ENCODE measurements at regions not wholly inside any gene's neighbourhood (a gene's known extent, or its start where the extent isn't known, plus 50 kb on each side); places are given as distances from the start of the nearest gene placed in this dataset.
"Not testable (repeated sequence)": the region's sequence is repeated elsewhere in the genome, so short reads cannot be mapped to it uniquely, and the experiment has no call there.

DNA sequence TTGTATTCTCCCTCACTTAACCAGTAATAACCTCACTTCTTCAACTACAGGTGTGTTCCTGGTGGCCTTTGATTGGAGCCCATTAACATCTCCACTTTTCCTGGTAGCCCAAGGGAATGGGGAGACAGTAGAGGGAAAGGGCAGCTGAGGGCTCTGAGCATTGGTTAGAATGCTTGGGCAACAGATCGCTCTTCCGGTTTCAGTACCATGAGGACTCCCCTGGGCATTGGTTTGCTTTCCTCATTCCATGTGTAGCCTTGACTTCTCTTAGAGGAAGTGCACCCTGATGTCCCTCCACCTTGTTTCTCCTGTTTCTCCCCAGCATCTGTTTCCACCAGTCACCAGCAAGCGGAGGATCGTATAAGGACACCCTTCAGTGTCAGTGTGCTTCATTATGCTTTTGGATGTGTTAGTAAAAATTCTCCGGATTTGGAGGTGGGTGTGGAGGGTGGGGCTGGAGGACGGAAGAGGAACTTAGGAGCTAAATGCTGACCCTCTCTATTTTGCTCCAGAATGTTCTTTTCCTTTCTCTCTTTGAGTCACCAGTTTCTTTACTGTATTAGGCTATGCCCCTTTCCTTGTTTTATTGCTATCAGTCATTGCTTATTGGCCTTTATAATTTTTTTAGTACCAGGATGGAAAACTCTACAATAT, 50.6 kb upstream of the ZNG1B start:
- DNase-seq = not testable (repeated sequence)

DNA sequence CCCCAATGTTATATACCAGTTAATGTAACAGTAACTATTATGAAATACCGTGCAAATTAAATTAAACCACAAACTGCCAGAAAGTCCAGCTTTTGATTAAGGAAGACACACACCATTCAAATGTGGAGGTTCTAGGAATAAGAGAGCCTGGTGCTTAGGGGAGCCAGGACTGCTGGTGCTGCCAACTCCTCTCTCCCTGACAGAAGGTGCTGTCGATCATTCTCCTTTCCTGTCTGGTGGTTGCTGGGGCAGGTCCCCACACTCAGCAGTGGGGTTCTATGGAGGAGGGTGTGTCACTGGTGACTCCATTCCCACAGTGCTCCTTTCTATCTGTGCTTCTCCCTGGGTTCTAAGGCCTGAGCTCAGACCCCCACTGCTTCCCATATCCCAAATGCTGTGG, 57.9 kb upstream of the ZNG1B start:
- DNase-seq = not testable (repeated sequence)

DNA sequence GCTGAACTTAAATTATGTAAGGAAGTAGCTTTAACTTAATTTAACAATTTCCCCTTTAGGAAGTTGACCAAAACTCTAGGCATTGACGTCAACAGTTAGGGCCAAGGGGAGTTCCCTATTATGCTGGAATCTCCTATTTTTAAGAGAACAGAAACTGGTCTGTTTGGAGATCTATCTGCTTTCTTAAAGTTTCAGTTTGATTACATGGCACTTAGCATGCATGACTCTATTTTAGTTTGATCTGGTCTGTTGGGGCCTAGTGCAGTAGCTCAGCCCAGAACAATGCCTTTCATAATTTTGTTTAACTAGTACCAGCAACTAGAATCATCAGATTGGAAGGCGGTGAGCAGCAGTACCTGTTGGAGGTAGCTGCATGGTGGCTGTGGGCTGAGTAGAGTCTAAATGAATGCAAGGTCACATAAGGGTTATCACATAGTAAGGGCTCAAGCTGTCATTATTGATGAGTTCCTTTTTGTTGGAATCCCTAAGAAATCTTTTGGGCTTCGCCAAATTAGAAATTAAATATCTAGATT, 60.5 kb upstream of the ZNG1B start:
- DNase-seq = no peak

DNA sequence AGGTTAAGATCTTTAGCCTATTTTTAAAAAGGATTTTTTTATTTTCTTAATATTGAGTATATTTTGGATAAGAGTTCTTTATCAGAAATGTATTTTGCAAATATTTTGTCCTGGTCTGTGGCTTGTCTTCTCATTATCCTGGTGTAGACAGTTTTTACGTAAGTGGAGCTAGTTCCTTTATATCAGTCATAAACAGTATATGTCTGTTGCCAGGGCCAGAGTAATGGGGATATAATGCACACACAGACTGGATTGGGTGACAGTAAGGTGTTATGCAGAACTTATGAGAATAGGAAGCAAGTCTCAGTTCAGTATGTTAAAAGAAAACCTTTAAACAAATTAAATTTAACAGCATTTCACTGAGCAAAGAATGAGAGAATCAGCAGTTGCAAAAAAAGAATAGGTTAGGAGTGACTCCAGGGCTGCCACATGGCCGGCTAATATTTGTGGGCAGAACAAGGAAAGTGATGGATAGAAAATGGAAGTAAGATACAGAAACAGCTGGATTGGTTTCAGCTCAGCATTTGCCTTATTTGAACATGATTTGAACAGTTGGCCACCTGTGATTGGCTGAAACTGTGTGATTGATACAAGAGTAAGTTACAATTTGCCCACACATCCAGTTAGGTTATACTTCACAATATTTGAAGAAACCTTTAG, 61.1 kb upstream of the ZNG1B start:
- DNase-seq = no peak

DNA sequence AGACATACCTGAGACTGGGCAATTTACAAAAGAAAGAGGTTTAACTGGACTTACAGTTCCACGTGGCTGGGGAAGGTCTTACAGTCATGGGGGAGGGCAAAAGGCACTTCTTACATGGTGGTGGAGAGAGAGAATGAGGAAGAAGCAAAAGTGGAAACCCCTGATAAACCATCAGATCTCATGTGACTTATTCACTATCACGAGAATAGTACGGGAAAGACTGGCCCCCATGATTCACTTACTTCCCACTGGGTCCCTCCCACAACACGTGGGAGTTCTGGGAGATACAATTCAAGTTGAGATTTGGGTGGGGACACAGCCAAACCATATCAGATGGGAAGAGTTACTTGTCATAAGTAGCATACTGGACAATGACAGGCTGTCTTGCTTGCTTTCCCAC, 62.6 kb upstream of the ZNG1B start:
- not testable (repeated sequence) for DNase-seq

DNA sequence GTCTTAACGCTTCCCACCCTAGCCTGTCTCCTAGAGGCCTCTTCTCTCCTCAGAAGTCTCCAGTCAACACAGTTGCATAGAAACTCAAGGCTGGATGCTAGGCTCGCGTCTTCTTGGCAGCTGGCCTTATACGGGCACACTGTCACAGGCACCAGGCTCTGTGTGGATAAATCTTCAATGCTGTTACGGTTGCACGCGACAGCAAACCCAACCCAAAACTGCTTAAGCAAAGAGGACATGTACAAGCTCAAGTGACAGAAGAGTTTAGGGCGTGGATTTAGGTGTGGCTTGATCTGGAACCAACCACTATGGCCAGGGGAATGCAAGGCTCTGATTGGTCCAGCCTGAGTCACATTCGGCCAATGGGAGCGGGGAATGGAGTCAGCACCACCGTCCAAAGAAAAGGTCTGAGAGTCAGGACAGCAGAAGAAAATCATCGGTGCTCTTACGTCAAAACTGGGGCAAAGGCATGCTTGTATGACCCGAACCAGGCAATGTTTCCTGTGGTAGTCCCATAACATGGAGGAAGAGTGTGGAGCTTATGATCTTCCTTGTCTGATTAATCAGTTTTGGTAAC, 65.1 kb upstream of the ZNG1B start:
- not testable (repeated sequence) for DNase-seq

DNA sequence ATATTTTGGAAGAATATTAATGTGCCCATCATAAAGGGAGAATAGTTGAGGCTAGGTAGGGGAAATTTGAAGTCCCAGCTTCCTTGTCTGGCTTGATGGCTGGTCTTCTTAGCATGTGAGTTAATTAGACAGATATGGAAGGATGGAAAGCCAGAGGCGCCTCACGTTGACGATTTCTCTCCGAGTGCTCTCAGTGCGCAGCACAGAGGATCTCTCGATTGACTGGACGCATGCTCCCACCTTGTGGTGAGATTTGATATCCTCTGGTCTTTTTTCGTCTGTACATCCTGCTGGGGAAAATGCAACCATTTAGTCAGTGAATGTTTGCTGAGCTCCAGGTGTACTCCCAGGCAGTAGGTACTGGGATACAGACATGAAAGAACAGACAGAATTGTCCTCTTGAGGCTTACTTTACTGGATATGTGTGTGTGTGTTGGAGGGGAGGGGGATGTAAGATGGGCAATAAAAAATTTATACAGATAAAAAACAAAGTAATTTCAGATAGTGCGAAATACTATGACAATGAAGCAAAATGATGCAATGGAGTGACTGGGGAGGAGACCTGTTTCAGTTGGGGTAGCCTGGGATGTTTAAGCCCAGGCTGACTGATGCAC, 66.9 kb upstream of the ZNG1B start:
- no peak for DNase-seq

DNA sequence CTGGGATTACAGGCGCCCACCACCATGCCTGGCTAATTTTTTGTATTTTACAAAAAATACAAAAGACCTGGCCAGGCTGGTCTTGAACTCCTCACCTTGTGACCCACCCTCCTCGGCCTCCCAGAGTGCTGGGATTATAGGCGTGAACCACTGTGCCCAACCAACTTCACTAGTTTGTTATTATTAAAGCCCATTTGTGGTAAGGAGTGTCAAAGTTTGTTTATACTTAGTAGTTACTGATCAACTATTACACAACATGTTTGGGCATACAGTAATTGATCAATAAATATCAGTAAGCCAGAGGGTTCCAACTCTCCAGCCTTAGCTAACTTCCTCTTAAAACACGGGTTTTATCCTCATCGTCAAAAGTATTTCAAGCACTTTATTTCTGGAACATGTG, 67.5 kb upstream of the ZNG1B start:
- DNase-seq = no peak

DNA sequence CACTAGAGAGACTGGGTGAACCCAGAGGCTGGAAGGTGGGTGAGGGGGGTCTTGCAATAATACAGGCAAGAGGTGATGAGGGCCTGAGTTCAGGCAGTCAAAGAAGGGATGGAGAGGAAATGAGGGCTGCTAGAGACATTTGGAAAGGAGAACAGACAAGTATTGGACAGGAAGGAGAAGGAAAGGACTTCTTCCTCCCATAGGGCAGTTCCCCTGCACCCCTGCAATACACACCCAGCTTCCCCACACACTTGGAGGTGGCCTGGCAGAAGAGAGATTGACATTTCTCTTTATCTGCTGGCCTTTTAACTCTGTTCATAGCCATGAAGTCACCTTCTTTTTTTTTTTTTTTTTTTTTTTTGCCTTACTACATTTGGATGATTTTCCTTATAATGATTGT, 68.9 kb upstream of the ZNG1B start:
- not testable (repeated sequence) for DNase-seq

DNA sequence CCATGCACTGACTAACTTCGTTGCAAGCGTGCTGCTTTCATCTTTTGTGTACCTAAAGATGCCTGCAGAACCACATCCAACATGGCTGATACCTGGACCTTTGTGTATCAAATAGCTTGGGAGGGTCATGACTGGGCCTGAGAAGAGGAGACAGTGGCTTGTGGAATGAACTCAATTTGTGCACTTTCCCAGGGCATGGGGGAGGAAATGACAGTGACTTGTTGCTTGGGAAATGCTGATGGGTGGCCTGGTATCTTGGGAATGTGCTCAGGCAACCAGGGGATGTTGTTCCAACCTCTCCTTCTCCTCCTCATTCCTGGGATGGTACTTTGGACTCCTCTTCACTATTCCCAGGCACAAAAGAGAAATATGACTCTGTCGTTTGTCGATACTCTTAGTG, 70.7 kb upstream of the ZNG1B start:
- DNase-seq = not testable (repeated sequence)

DNA sequence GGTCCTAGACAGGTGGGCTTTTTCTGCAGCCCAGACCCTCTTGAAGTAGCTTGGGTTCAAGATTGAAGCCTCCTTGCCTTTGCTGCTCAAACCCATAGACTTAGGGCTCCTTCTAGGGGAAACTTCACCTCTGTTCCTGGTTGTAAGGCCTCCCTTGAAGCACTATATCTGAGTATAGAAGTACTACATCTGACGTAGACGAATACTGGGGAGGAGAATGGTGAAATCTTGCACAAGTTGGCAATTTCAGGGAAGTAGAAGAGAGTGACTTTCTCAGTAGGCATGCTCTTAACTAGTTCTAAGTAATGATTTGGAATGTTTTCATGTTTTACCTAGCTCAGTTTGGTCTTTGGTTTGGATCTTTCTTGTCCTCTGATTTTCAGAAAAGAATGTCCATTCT, 71.7 kb upstream of the ZNG1B start:
- not testable (repeated sequence) for DNase-seq

DNA sequence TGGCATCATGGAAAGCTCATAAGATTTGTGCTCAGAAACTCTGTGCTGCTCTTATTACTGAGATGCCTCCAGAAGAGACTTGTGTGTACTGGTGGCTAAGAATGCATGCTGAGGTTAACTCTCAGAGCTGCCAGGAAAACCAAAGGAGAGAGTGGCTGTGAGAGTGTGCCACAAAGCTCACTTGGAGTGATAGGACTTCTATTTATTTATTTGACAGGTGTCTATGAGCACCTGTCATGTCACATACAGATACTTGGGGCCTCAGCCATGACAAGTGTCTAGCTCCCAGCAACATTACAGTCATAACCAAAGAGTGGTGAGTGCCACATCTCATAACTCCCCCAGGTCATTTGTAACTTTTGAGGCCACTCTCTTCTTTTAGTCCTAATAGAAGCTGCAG, 72.2 kb upstream of the ZNG1B start:
- not testable (repeated sequence) for DNase-seq

DNA sequence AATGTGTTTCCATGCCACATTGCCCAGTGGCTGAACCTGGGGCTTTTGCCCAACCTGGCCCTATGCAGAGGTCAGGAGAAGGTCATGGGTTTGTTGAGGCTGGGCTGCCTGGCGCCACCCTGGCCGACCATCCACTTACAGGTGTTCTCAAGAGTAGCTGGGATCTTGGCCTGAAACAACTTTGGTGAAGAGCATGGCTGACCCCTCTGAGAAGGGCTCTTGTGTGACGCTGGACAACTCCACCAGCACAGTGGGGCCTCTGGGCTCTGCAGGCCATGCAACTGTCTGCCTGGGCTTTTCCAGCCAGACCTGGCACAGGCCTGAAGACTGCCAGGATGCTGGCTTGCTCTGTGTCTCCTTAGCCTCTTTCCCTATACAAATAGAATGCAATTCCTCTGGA, 76.4 kb upstream of the ZNG1B start:
- no peak for DNase-seq

DNA sequence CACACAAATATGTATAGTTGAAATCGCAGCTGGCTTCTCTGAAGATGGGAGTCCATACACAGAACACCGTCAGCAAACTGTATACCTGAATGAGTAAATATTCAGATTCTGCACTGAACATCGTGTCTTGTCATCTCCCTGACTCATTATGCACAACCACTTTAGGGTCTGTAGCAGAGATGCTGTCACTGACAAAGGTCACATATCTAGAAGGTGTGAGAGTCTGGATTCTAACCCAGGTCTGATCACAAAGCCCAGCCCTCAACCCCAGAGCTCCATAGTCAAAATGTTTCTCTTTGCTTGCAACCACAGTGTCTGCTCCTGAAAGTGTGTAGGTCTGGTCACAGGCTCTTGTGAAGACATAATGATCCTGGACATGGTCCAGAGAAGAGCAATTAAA, 78.3 kb upstream of the PAX8 start:
- DNase-seq = no peak

DNA sequence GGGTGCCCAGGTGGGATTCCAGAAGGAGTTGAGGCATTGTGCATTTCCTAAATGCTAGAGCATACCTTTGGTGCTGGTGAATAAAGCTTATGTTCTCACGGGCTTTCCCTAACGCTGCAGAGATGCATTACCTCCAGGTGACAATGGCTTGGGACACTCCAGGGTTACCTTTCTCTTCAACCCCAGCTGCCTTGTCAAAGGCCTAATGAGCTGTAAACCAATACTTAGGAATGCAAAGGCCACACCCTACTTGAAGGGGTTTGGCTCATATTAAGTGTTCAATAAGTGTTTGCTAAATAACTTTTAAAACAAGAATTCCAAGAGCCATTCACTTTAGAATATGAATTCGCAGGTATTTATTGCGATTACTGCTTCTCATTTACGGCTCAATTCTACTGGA, 77.6 kb upstream of the PAX8 start:
- not testable (repeated sequence) for DNase-seq

DNA sequence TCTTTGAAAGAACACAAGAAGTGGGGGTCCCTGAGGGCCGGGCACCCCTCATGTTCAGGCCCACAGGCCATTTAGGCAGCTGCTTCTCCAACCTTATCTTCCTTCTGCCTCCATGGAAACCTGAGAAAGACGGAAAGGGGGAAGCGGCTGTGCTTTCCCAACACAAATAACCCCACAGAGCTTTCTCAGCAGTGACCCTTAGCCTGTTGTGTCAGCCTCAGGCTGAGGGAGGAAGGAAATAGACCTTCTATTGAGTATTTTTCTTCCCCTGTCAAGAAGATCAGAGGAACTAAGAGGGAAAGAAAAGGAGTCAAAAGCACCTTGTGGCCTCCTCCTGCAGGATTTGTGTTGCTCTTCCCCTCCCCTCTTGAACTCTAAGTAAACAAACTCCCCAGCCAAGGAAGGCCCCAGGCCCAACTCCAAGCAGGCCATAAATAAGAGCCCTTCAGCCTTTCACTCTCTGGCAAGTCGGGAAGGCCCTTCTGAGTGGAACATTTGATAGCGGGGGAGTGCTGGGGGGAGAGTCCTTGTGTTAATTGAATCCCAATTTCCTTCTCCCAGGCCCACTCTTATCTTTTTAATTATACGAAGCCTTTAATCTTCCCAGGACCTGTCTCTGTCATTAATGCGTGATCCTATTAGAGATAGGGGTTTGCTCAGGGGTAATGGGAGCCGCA, 76.8 kb upstream of the PAX8 start:
- not testable (repeated sequence) for DNase-seq

DNA sequence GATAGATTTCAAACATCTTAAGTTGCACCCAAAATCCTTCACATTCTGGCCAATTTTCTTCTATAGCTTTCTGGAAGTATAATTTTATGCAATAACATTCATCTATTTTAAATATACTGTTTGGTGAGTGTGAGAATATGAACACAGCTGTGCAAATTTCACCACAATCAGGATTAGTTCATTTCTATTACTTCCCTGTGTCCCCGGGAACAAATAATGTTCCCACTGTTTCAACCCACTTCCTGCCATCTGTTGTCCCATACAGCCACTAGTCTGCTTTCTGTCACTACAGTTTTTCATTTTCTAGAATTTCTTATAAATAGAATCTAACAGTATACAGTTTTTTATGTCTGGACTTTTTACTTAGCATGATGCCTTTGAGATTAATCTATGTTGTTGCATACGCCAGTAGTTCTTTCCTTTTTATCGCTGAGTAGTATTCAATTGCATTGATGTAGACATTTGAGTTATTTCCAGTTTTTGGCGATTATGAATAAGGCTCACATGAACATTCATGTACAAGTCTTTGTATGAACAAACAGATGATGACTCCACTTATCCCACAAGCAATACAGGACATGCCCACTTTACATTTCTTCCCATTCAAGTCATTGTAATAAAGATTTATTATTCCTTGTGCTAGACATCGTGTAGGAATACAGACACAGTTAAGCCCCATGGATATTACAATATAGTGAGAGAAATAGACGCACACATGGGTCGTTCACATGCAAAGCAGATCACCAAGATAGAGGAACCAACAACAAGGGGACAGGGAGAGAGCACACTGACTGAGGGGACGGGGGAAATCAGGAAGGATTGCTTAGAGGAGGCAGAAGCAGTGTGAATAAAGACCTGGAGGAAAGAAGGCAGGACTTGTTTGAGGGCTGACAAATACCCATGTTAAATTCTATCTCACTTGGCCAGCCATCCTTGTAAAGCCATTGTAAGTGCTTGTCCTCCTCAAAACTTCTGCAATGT, 72.9 kb upstream of the PAX8 start:
- DNase-seq = no peak

DNA sequence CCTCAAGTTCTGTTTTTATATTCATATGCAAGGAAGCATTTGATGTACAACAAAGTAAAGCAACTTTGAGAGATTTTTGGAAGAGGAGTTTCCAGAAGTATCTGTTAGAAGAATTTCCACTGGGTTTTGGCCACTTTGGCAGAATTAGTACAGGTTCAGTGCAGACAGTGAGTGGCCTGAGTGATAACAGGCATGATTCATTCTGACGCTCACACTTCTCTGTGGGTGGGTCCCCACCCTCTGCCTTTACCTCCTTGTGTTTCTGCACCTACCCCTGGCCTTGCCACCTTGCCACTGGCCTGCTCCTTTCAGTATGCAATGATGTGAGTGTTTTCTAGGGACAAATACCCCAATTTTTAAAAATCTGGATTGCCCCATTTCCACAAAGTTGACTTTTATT, 65.1 kb upstream of the PAX8 start:
- not testable (repeated sequence) for DNase-seq

DNA sequence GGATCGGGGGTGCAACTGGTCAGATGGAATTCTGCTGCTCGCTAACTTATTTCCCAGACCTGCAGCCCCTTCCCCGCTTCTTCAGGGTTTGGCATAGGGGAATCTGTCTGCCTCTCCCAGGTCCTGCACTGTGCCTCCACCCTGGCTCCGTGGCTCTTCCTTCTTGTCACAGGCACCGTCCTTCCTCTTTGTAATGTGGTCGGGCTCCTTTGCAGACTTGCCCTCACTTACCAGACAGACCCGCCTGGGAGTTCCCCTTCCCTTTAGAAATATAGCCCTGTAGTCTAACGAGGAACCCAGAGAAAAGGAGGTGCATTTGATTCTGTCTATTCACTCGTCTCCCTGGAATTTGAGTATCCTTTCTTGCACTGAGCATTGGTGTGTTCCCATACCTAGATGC, 63.9 kb upstream of the PAX8 start:
- DNase-seq = peak; percentile 78 to 86

DNA sequence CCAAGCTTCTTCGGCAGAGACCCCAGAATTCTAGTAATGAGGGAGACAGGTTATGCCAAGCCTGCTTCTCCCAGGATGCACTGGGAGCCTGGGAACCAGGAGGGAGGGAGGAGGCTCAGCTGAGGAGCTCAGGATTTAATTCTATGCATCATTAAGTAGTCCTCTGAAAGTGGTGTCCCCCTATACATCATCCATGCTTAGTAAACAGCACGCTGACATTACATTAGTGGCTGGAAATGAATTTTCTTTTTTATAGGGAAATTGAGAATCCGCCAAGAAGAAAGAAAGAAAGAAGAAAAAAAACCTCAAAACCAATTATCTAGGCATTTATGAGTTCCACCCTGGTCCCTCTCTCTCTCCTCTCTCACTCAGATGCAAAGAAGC, 63.1 kb upstream of the PAX8 start:
- DNase-seq = not testable (repeated sequence)

DNA sequence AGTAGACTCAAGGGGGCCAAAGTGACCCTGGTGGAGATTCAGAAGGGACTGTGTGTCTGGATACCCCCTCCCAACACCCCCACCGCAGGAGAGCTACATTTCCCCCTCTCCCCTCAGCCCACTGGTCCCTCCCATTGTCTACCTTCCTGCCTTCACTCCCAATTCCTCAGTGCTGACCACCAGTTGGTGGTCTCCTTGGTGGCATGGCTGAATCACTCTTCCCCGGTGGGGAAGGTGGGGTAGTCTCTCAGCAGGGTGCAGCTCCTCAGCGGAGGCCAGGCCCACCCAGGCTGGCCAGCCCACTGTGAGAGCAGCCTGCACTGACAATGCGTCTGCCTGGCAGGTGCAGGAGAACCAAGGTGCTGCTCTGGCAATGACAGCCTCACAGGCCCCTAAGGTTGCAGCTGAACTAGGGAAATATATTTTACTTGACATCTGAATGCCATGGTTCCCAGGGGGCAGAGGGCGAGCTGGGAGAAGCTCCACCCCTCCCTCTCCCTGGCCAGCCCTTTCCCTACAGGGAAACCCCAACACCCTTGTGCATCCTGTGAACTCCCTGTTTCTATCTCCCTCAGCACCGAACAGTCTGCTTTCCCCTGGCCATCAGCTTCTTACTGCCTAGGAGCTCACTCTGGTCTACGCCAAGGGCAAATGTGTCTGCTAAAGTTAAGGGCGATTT, 62.6 kb upstream of the PAX8 start:
- DNase-seq = no peak

Measured in AML-193 (cell line).